ENCODE measurements at regions not wholly inside any gene's neighbourhood (a gene's known extent, or its start where the extent isn't known, plus 50 kb on each side); places are given as distances from the start of the nearest gene placed in this dataset.

DNA sequence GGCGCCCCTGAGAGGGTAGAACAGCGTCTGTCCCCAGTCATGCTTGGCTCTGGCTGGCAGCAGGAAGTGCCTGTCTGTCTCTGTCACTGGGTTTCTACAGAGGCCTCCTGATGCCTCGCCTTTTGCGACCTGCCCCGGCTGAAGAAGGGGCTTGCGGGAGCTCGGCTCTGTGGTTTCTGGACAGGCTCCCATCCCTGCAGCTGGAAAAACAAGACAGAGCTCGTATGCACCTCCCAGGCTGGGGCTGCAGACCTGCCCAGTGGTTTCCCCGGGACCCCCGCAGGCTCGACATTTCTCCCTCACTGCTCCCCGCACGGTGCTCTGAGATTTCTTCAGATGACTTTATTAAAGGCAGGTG lies 57.0 kb upstream of the SORCS2 start:
- TF ChIP-seq ZFP41 (CRISPR knock-in tag; IDR thresholded peaks at IDR 0.05; ENCODE audit: borderline replicate concordance) (no peak), DNMT1 (CRISPR knock-in tag; IDR thresholded peaks at IDR 0.05) (no peak), ERF (CRISPR knock-in tag; IDR thresholded peaks at IDR 0.05) (no peak), ETV6 (CRISPR knock-in tag; conservative IDR thresholded peaks at IDR 0.05) (no peak), SP140L (CRISPR knock-in tag; IDR thresholded peaks at IDR 0.05; ENCODE audit: borderline replicate concordance) (no peak), ZNF530 (CRISPR knock-in tag; IDR thresholded peaks at IDR 0.05; ENCODE audit: low read depth) (no peak), TEAD3 (CRISPR knock-in tag; optimal IDR thresholded peaks at IDR 0.05; ENCODE audit: borderline replicate concordance) (no peak), ZNF615 (CRISPR knock-in tag; IDR thresholded peaks at IDR 0.05; ENCODE audit: borderline replicate concordance) (no peak), NAIF1 (CRISPR knock-in tag; IDR thresholded peaks at IDR 0.05; ENCODE audit: borderline replicate concordance) (no peak), ZNF260 (CRISPR knock-in tag; IDR thresholded peaks at IDR 0.05; ENCODE audit: borderline replicate concordance, low read depth) (no peak), NFKB2 (CRISPR knock-in tag; IDR thresholded peaks at IDR 0.05; ENCODE audit: borderline replicate concordance) (no peak), ADNP (CRISPR knock-in tag; IDR thresholded peaks at IDR 0.05) (no peak), ZNF354B (CRISPR knock-in tag; IDR thresholded peaks at IDR 0.05) (no peak), ZNF567 (CRISPR knock-in tag; IDR thresholded peaks at IDR 0.05; ENCODE audit: borderline replicate concordance) (no peak)
- TF ChIP-seq, protein P1, sequence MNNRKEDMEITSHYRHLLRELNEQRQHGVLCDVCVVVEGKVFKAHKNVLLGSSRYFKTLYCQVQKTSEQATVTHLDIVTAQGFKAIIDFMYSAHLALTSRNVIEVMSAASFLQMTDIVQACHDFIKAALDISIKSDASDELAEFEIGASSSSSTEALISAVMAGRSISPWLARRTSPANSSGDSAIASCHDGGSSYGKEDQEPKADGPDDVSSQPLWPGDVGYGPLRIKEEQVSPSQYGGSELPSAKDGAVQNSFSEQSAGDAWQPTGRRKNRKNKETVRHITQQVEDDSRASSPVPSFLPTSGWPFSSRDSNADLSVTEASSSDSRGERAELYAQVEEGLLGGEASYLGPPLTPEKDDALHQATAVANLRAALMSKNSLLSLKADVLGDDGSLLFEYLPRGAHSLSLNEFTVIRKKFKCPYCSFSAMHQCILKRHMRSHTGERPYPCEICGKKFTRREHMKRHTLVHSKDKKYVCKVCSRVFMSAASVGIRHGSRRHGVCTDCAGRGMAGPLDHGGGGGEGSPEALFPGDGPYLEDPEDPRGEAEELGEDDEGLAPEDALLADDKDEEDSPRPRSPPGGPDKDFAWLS (CRISPR knock-in tag; IDR thresholded peaks at IDR 0.05; ENCODE audit: borderline replicate concordance), result no peak
- TF ChIP-seq, protein P2, sequence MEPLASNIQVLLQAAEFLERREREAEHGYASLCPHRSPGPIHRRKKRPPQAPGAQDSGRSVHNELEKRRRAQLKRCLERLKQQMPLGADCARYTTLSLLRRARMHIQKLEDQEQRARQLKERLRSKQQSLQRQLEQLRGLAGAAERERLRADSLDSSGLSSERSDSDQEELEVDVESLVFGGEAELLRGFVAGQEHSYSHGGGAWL (CRISPR knock-in tag; IDR thresholded peaks at IDR 0.05), result no peak
- TF ChIP-seq, protein P3, sequence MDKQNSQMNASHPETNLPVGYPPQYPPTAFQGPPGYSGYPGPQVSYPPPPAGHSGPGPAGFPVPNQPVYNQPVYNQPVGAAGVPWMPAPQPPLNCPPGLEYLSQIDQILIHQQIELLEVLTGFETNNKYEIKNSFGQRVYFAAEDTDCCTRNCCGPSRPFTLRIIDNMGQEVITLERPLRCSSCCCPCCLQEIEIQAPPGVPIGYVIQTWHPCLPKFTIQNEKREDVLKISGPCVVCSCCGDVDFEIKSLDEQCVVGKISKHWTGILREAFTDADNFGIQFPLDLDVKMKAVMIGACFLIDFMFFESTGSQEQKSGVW (CRISPR knock-in tag; IDR thresholded peaks at IDR 0.05; ENCODE audit: borderline replicate concordance), result no peak
- TF ChIP-seq, protein P4, sequence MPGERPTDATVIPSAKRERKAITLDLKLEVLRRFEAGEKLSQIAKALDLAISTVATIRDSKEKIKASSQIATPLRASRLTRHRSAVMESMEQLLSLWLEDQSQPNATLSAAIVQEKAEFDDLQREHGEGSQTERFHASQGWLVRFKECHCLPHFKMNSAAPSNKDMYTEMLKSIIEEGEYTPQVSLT (CRISPR knock-in tag; IDR thresholded peaks at IDR 0.05; ENCODE audit: borderline replicate concordance, low read depth), result no peak

More for the DNA sequence above, 57.0 kb upstream of the SORCS2 start:
- H3K9me3 ChIP-seq (ENCODE audit: low read length), result no peaks in the 10 kb centered on the region
- intact Hi-C loops (cut with micrococcal nuclease; ENCODE audit: unreplicated experiment), result no loop called here
- H3K4me3 ChIP-seq (replicated peaks in 1 of 3; ENCODE audit: insufficient read depth in 1 of 3, low read depth in 2 of 3, low read length in 3 of 3), result no peak overlapping the region
- no peaks in the 10 kb centered on the region for H4K20me1 ChIP-seq (ENCODE audit: insufficient read depth, low read length)
- no peak overlapping the region for H3K9ac ChIP-seq (ENCODE audit: insufficient read depth, low read depth, low read length)
- H3K79me2 ChIP-seq (ENCODE audit: insufficient read depth, low read length), result no peaks in the 10 kb centered on the region
- H3K27ac ChIP-seq (ENCODE audit: extremely low read length, insufficient read depth, low read length), result no peak overlapping the region
- CTCF ChIA-PET (ENCODE audit: low intra/inter-chr PET ratio, low total read pairs), result no interaction called here
- DNase-seq (ENCODE audit: low spot score), result no peak
- ATAC-seq, result peak; percentile 19; the same call in 2 of the 3 replicates
- WGBS (ENCODE audit: low lambda C conversion rate), result 46% methylated on average over 5 of the region's 13 CpGs
- H2AFZ ChIP-seq (ENCODE audit: low read length), result no peak overlapping the region
- no peak for FAIRE-seq
- BruUV-seq (replicated peaks), result no TSS peak
- peaks cover 14% of the 10 kb centered on the region; the same call in 1 of the 2 replicates for H3K4me1 ChIP-seq (ENCODE audit: insufficient read depth, low read length)
- peaks cover 2 to 12% of the 10 kb centered on the region in 2 experiments; a peak in 2 of 5 replicates for H3K27me3 ChIP-seq (ENCODE audit: control insufficient read depth in 1 of 2, insufficient read depth in 2 of 2, low read length in 2 of 2)
- POLR2A ChIA-PET, result no interaction called here
- no peaks in the 10 kb centered on the region for H3K36me3 ChIP-seq (replicated peaks in 1 of 2; ENCODE audit: control insufficient read depth in 1 of 2, insufficient read depth in 2 of 2, low read length in 2 of 2)
- in situ Hi-C loops (cut with HindIII; ENCODE audit: extremely low pct_ligation_motif_present, low pct_unique_long_range_greater_than_20kb), result no loop called here
- no peak overlapping the region for H3K4me2 ChIP-seq (ENCODE audit: low read depth, low read length)

Measured in HepG2 (cell line).